BLaER1 treated with 17β-estradiol and CSF1 and Interleukin-3, amounts not matched to agents 10 nM and 100 nM (cell line): ENCODE measurements at regions not wholly inside any gene's neighbourhood (a gene's known extent, or its start where the extent isn't known, plus 50 kb on each side); places are given as distances from the start of the nearest gene placed in this dataset.
A peak's percentile ranks its signal among the peaks of the same experiment; 100 is the strongest.

ENCODE experiments used
- H3K27ac ChIP-seq, 11 experiments: shearing (Covaris generic); formaldehyde crosslinking; 2 replicates each; pipeline ENCODE4 v1.8.1; 2022
- H3K27me3 ChIP-seq, 11 experiments: shearing (Covaris generic); formaldehyde crosslinking; 2 replicates each; pipeline ENCODE4 v1.8.1; 2022
- H3K36me3 ChIP-seq, 11 experiments: shearing (Covaris generic); formaldehyde crosslinking; 2 replicates each; pipeline ENCODE4 v1.8.1; 2022
- H3K4me1 ChIP-seq, 10 experiments: shearing (Covaris generic); formaldehyde crosslinking; 2 replicates each; pipeline ENCODE4 v1.8.1; 2022
- H3K4me2 ChIP-seq, 11 experiments: shearing (Covaris generic); formaldehyde crosslinking; 2 replicates each; pipeline ENCODE4 v1.8.1; 2022
- H3K4me3 ChIP-seq, 10 experiments: shearing (Covaris generic); formaldehyde crosslinking; 2 replicates each; pipeline ENCODE4 v1.8.1; 2022
- H3K9ac ChIP-seq, 11 experiments: shearing (Covaris generic); formaldehyde crosslinking; 2 replicates each; pipeline ENCODE4 v1.8.1; 2022
- H3K9me3 ChIP-seq, 11 experiments: shearing (Covaris generic); formaldehyde crosslinking; replicated peaks in 1 of 11; 2 replicates each; pipeline ENCODE4 v1.8.1; 2022
- H4K20me1 ChIP-seq, 11 experiments: shearing (Covaris generic); formaldehyde crosslinking; 2 replicates each; pipeline ENCODE4 v1.8.1; 2022
- Cebpa-rat ChIP-seq, 11 experiments: shearing (Covaris generic); IDR thresholded peaks; 2 replicates each; pipeline ENCODE4 v1.8.1; 2022

GRCh38 chr13:81493144-81493543 lies 1152.2 kb upstream of the SPRY2 start:
- Histone ChIP-seq H3K27ac (no peak overlapping the region), H3K27me3 (no peaks in the 10 kb centered on the region), H3K4me3 (no peak overlapping the region), H3K9ac (no peak overlapping the region), H3K4me2 (no peak overlapping the region), H4K20me1 (no peaks in the 10 kb centered on the region), H3K36me3 (no peaks in the 10 kb centered on the region), H3K9me3 (no peaks in the 10 kb centered on the region), H3K4me1 (no peaks in the 10 kb centered on the region)
- TF ChIP-seq Cebpa-rat (IDR thresholded peaks at IDR 0.05): no peak

- TF ChIP-seq Cebpa-rat (IDR thresholded peaks at IDR 0.05): no peak
- Histone ChIP-seq H3K27ac (no peak overlapping the region), H3K9me3 (no peaks in the 10 kb centered on the region), H3K4me2 (no peak overlapping the region), H3K36me3 (no peaks in the 10 kb centered on the region), H3K4me3 (no peak overlapping the region), H3K4me1 (no peaks in the 10 kb centered on the region), H3K27me3 (no peaks in the 10 kb centered on the region), H4K20me1 (no peaks in the 10 kb centered on the region), H3K9ac (no peak overlapping the region)
Measured at GRCh38 chr13:81492449-81492848, 1151.5 kb upstream of the SPRY2 start.

DNA sequence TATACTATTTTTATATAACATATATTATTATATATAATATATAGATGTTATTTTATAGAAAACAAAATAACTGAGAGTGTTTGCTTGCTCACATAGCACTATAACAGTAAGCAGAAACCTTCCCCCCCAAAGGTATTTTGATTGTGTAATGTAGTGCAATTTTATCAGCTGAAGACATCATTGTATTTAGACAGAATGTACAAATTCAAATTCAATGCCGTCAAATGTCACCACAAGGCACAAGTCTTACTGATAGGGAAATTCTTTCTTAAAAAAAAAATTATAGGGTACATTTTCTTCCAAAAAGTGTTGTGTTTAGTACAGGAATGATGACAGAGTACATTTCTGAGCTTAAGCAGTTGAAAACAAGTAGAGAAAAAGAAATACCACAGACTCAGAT lies 1147.1 kb upstream of the SPRY2 start:
- TF ChIP-seq Cebpa-rat (IDR thresholded peaks at IDR 0.05): no peak
- Histone ChIP-seq H4K20me1 (no peaks in the 10 kb centered on the region), H3K9ac (no peak overlapping the region), H3K27ac (no peak overlapping the region), H3K4me3 (no peak overlapping the region), H3K36me3 (no peaks in the 10 kb centered on the region), H3K4me1 (no peaks in the 10 kb centered on the region), H3K4me2 (no peak overlapping the region), H3K27me3 (no peaks in the 10 kb centered on the region), H3K9me3 (no peaks in the 10 kb centered on the region)

DNA sequence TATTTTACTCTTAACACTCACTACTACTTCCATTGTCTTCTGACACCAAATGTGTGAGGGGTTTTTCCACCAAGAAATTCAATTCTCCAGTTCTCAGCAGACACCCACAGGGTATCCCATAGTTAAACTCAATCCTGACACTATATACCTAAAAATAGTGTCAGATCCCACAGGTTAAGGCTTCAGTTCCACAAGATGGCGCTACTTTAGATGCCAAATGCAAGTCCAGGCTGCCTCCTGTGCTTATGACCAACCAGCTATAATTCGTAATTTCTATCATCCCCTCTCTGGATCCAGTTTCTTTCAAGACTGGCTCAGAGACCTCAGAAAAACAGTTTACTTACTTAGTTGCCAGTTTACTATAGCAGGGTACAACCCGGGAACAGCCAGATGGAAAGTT lies 1146.2 kb upstream of the SPRY2 start:
- no peak for TF ChIP-seq Cebpa-rat (IDR thresholded peaks at IDR 0.05)
- Histone ChIP-seq H3K4me2 (no peak overlapping the region), H3K4me3 (no peak overlapping the region)

DNA sequence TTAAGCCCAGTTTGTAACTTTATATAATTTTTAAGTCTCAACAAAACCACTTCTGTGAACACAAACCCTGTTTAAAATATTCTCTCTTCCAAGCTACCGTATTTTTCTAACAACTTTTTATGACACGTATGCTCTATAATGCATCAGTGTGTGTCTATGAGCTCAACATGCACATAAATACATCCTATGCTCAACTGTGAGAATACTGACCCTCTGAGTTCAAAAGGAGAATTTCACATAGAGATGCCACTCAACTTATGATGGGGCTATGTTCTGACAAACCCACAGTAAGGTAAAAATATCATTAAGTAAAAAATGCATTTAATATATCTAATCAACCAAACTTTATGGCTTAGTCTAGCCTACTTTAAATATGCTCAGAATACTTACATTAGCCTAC lies 1139.7 kb upstream of the SPRY2 start:
- Histone ChIP-seq H3K36me3 (no peaks in the 10 kb centered on the region), H4K20me1 (no peaks in the 10 kb centered on the region), H3K27ac (no peak overlapping the region), H3K4me3 (no peak overlapping the region), H3K27me3 (no peaks in the 10 kb centered on the region), H3K9me3 (no peaks in the 10 kb centered on the region; a peak in 1 of 22 replicates), H3K4me2 (no peak overlapping the region), H3K9ac (no peak overlapping the region), H3K4me1 (no peaks in the 10 kb centered on the region)
- TF ChIP-seq Cebpa-rat (IDR thresholded peaks at IDR 0.05): no peak

More for the DNA sequence above, 1146.2 kb upstream of the SPRY2 start:
- Histone ChIP-seq H3K4me1 (no peaks in the 10 kb centered on the region), H4K20me1 (no peaks in the 10 kb centered on the region), H3K27me3 (no peaks in the 10 kb centered on the region), H3K9me3 (no peaks in the 10 kb centered on the region; a peak in 1 of 22 replicates), H3K36me3 (no peaks in the 10 kb centered on the region), H3K27ac (no peak overlapping the region), H3K9ac (no peak overlapping the region)

DNA sequence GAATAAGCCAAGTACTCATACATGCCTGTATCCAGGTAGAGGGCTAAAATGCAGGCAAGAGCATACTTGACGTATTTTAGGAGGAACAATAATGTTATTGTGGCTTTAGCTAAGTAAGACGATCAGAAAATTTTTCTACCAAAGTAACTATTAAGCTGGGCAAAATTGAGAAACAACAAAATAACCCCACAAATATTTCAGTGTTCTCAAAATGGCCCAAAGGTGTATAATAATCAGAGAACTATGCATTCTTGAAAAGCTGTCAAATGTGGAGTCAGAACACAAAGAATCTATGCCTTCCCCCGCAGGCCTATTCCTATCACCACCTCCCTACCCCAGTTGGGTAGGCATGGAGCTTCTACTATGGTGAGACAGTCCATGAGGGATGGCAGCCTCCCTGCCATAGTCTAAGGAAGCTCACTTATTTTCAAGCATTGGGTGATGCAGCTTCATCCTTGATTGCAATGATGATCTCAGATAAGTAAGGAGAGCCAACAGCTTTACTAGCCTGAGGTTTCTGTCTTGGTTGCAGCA lies 1132.5 kb upstream of the SPRY2 start:
- Histone ChIP-seq H3K4me2 (no peak overlapping the region), H3K27ac (no peak overlapping the region), H3K9ac (no peak overlapping the region), H3K27me3 (no peaks in the 10 kb centered on the region), H3K4me3 (no peak overlapping the region), H3K9me3 (no peaks in the 10 kb centered on the region), H4K20me1 (no peaks in the 10 kb centered on the region), H3K36me3 (no peaks in the 10 kb centered on the region), H3K4me1 (no peaks in the 10 kb centered on the region)
- TF ChIP-seq Cebpa-rat (IDR thresholded peaks at IDR 0.05): no peak

GRCh38 chr13:81458170-81458569 lies 1117.2 kb upstream of the SPRY2 start:
- no peaks in the 10 kb centered on the region for H4K20me1 ChIP-seq
- no peaks in the 10 kb centered on the region for H3K9me3 ChIP-seq
- peaks cover 0 to 3% (median 0%) of the 10 kb centered on the region in 10 experiments; a peak in 1 of 20 replicates for H3K4me1 ChIP-seq
- H3K36me3 ChIP-seq: no peaks in the 10 kb centered on the region
- H3K4me2 ChIP-seq: no peak overlapping the region
- H3K27me3 ChIP-seq: no peaks in the 10 kb centered on the region
- no peak for TF ChIP-seq Cebpa-rat (IDR thresholded peaks at IDR 0.05)
- no peak overlapping the region for H3K4me3 ChIP-seq
- no peak overlapping the region for H3K9ac ChIP-seq
- no peak overlapping the region for H3K27ac ChIP-seq

DNA sequence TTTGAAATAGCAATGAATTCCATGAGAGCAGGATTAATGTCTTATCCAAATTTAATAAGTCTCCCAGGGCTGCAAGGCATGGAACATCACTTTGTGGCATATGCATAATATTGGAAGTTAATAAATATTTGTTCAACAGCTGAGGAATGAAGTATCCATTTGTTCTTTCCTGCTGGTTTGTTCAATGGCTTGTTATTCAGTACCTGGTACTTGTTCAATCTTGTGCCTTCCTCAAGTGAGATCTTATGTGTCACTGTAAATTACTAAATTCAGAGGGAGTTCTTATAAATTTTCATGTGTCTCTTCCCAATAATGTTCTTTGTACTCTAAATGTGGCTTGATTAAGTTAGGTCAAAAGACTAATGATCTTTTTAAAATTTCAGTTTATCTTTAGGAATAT lies 1105.5 kb upstream of the SPRY2 start:
- H3K9me3 ChIP-seq: no peaks in the 10 kb centered on the region
- no peaks in the 10 kb centered on the region for H3K27me3 ChIP-seq
- no peak overlapping the region for H3K27ac ChIP-seq
- no peaks in the 10 kb centered on the region for H3K4me1 ChIP-seq
- no peak for TF ChIP-seq Cebpa-rat (IDR thresholded peaks at IDR 0.05)
- no peaks in the 10 kb centered on the region for H4K20me1 ChIP-seq
- H3K4me2 ChIP-seq: no peak overlapping the region
- H3K36me3 ChIP-seq: no peaks in the 10 kb centered on the region
- H3K4me3 ChIP-seq: no peak overlapping the region
- H3K9ac ChIP-seq: no peak overlapping the region

GRCh38 chr13:81442904-81443303 lies 1102.0 kb upstream of the SPRY2 start:
- Histone ChIP-seq H4K20me1 (no peaks in the 10 kb centered on the region), H3K27me3 (no peaks in the 10 kb centered on the region), H3K9ac (no peak overlapping the region), H3K36me3 (no peaks in the 10 kb centered on the region), H3K9me3 (no peaks in the 10 kb centered on the region), H3K4me2 (no peak overlapping the region), H3K4me1 (no peaks in the 10 kb centered on the region), H3K27ac (no peak overlapping the region), H3K4me3 (no peak overlapping the region)
- TF ChIP-seq Cebpa-rat (IDR thresholded peaks at IDR 0.05): no peak

DNA sequence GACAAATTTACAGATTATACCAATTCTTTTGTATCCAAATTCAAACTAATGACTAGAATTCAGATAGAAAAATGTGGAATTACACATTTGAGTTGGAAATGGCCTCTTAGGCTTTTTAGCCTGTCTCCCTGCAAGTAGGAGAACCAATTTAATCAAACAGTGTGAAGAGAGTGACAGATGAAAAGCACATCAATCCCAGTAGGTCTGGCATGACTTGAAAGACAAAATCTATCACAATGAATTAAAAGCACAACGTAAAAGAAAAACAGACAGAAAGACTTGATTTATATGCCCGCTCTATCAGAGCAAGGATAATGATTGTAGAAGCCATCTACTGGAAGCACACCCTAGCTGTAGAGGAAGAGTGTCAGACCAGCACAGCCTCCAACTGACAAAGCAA lies 1084.4 kb upstream of the SPRY2 start:
- no peaks in the 10 kb centered on the region for H4K20me1 ChIP-seq
- H3K36me3 ChIP-seq: no peaks in the 10 kb centered on the region
- H3K4me1 ChIP-seq: peaks cover 0 to 20% (median 0%) of the 10 kb centered on the region in 10 experiments; a peak in 6 of 20 replicates
- no peak for TF ChIP-seq Cebpa-rat (IDR thresholded peaks at IDR 0.05)
- peak overlapping the region in 3 of 11 experiments; percentile 9 to 29 (median 14); a peak in 3 of 22 replicates for H3K4me2 ChIP-seq
- no peak overlapping the region for H3K9ac ChIP-seq
- peak overlapping the region in 3 of 11 experiments; percentile 3 to 57 (median 25); a peak in 5 of 22 replicates for H3K27ac ChIP-seq
- no peaks in the 10 kb centered on the region for H3K27me3 ChIP-seq
- no peak overlapping the region for H3K4me3 ChIP-seq
- H3K9me3 ChIP-seq: no peaks in the 10 kb centered on the region
